ENCODE measurements at regions not wholly inside any gene's neighbourhood (a gene's known extent, or its start where the extent isn't known, plus 50 kb on each side); places are given as distances from the start of the nearest gene placed in this dataset.

- TF ChIP-seq BACH1 (IDR thresholded peaks at IDR 0.05; ENCODE audit: borderline replicate concordance) (no peak), GABPA (IDR thresholded peaks at IDR 0.05; ENCODE audit: low read depth) (no peak), ETV6 (conservative IDR thresholded peaks at IDR 0.05 in 1 of 2, IDR thresholded peaks at IDR 0.05 in 1 of 2; ENCODE audit: borderline replicate concordance in 1 of 2, low read depth in 1 of 2) (no peak), CEBPB (IDR thresholded peaks at IDR 0.05; ENCODE audit: borderline replicate concordance in 1 of 2, low read depth in 2 of 2, low read length in 2 of 2) (no peak)
Measured at GRCh38 chr5:92492908-92493307, 1088.1 kb downstream of the NR2F1-AS1 start (continued).

- in situ Hi-C loops (cut with MboI) (no loop called here), intact Hi-C loops (cut with micrococcal nuclease; ENCODE audit: unreplicated experiment) (no loop called here)
- ChIA-PET CTCF (no interaction called here), RAD21 (ENCODE audit: unreplicated experiment) (no interaction called here), SMC1A (ENCODE audit: uncharacterized antibody, unreplicated experiment) (no interaction called here), POLR2A (no interaction called here)
- DNase-seq (ENCODE audit: low read depth, low spot score) (no peak), ATAC-seq (no peak), FAIRE-seq (no peak)
- Histone ChIP-seq H3K9ac (ENCODE audit: control insufficient read depth, insufficient read depth, low read length) (no peak overlapping the region), H3K27ac (ENCODE audit: control insufficient read depth, insufficient read depth) (no peak overlapping the region), H3K9me3 (replicated peaks; ENCODE audit: control insufficient read depth, insufficient read depth, low read length) (no peaks in the 10 kb centered on the region), H4K20me1 (ENCODE audit: control insufficient read depth, insufficient read depth) (no peaks in the 10 kb centered on the region), H3K4me1 (ENCODE audit: control insufficient read depth, insufficient read depth, low read length) (no peaks in the 10 kb centered on the region), H3K27me3 (replicated peaks in 1 of 2; ENCODE audit: control insufficient read depth in 2 of 2, insufficient read depth in 2 of 2, low read length in 1 of 2) (no peaks in the 10 kb centered on the region), H3K36me3 (ENCODE audit: control insufficient read depth in 2 of 2, insufficient read depth in 2 of 2, low read length in 1 of 2) (no peaks in the 10 kb centered on the region), H2AFZ (ENCODE audit: control insufficient read depth, low read depth, low read length) (no peak overlapping the region), H3K4me2 (ENCODE audit: control insufficient read depth, insufficient read depth) (no peak overlapping the region), H3K79me2 (ENCODE audit: control insufficient read depth, insufficient read depth, low read length) (no peaks in the 10 kb centered on the region), H3K4me3 (no peak overlapping the region)
- BruUV-seq (replicated peaks), result no TSS peak
- no peak for TF ChIP-seq KAT2A (conservative IDR thresholded peaks at IDR 0.05; ENCODE audit: control insufficient read depth, low read depth, low read length)
- TF ChIP-seq PKNOX1 (IDR thresholded peaks at IDR 0.05), result no peak
- TF ChIP-seq PML (IDR thresholded peaks at IDR 0.05; ENCODE audit: low read length), result no peak
- TF ChIP-seq SKIL (IDR thresholded peaks at IDR 0.05; ENCODE audit: low read depth, poor library complexity, severe bottlenecking), result no peak
- no peak for TF ChIP-seq JUNB (IDR thresholded peaks at IDR 0.05)
- no peak for TF ChIP-seq NFIC (IDR thresholded peaks at IDR 0.05; ENCODE audit: low read depth, low read length)
- no peak for TF ChIP-seq NR2C2 (IDR thresholded peaks at IDR 0.05; ENCODE audit: borderline replicate concordance, control insufficient read depth, insufficient read length, low read depth)
- no peak for TF ChIP-seq ETV6 (conservative IDR thresholded peaks at IDR 0.05 in 1 of 2, IDR thresholded peaks at IDR 0.05 in 1 of 2; ENCODE audit: borderline replicate concordance in 1 of 2, low read depth in 1 of 2)
- TF ChIP-seq BRCA1 (IDR thresholded peaks at IDR 0.05; ENCODE audit: low read depth, low read length), result no peak
- TF ChIP-seq USF1 (IDR thresholded peaks at IDR 0.05; ENCODE audit: borderline replicate concordance, extremely low read length, insufficient read depth, low read depth, low read length), result no peak
- no peak for TF ChIP-seq RELB (IDR thresholded peaks at IDR 0.05; ENCODE audit: low read depth)
- TF ChIP-seq GATAD2B (conservative IDR thresholded peaks at IDR 0.05; ENCODE audit: low read depth), result no peak
Measured at GRCh38 chr5:92484484-92484883, 1096.5 kb downstream of the NR2F1-AS1 start.

Measured in GM12878 (cell line).